ENCODE measurements at regions not wholly inside any gene's neighbourhood (a gene's known extent, or its start where the extent isn't known, plus 50 kb on each side); places are given as distances from the start of the nearest gene placed in this dataset.

- TF ChIP-seq CTCF (IDR thresholded peaks at IDR 0.05; ENCODE audit: low read depth, low read length, missing control alignments): no peak
- no peak for DNase-seq (ENCODE audit: low read depth)
- H3K4me3 ChIP-seq (ENCODE audit: low read depth, low read length): no peak overlapping the region
Observed at GRCh38 chr22:49590381-49590780, 237.3 kb downstream of the BRD1 start.

DNA sequence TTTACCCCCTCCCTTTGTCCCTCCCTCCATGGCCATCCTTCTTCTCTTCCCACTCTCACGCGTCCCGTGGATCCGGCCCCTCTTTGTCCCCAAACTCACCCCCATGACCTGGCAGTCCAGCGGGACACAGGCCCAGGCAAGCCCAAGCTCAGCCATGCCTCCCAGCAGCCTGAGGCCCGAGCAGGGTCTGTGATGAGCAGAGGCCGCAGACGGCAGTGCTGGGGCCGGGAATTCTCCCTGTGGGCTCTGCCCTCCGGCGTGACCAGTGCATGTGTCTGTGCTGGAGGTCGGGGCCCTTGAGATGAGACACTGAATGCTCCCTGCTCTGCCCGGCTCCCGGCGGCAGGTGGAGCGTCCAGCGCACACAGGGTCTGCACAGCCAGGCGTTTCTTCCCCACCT, 237.9 kb downstream of the BRD1 start:
- H3K4me3 ChIP-seq (ENCODE audit: low read depth, low read length): no peak overlapping the region
- TF ChIP-seq CTCF (IDR thresholded peaks at IDR 0.05; ENCODE audit: low read depth, low read length, missing control alignments): no peak
- DNase-seq (ENCODE audit: low read depth): no peak

GRCh38 chr22:49589301-49589700, 238.4 kb downstream of the BRD1 start:
- DNase-seq (ENCODE audit: low read depth): no peak
- no peak for TF ChIP-seq CTCF (IDR thresholded peaks at IDR 0.05; ENCODE audit: low read depth, low read length, missing control alignments)
- H3K4me3 ChIP-seq (ENCODE audit: low read depth, low read length): no peak overlapping the region

DNA sequence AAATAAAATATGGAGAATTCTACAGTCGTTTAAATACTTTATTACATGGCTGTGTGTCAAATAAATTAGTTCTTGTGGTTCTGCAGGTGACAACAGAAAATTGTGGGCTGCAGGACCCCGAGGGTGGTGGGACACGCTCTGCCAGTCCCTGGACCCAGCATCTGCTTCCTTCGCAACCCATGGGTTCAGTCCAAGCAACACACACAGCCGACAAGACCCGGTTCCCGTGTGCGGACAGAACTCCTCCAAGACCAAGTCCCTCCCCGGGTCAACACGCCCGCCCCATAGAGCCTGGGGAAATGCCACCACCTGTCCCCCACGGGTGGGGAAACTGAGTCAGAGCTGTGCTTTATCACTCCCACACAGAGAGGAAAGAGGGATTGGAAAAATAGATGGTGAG, 238.9 kb downstream of the BRD1 start:
- no peak for TF ChIP-seq CTCF (IDR thresholded peaks at IDR 0.05; ENCODE audit: low read depth, low read length, missing control alignments)
- no peak for DNase-seq (ENCODE audit: low read depth)
- H3K4me3 ChIP-seq (ENCODE audit: low read depth, low read length): no peak overlapping the region

DNA sequence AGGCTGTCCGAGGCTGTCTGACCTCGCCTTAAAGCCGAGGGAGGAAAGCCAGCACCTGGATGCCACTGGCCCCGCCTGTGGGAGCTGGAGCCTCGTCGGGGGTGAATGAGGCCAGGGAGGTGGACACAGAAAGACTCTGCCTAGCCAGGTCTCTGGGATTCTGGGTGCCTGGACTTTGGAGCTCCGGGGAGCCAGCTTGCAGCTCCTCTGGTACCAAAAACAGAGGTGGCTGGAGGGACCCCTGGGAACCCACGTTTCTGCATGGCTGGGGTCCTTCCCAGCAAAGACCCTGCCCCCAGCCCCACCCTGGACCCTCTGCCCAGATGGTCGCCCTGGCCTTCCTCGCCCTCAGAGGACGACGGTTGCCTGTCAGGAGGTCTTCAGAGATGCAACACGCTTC, 239.7 kb downstream of the BRD1 start:
- TF ChIP-seq CTCF (IDR thresholded peaks at IDR 0.05; ENCODE audit: low read depth, low read length, missing control alignments): no peak
- DNase-seq (ENCODE audit: low read depth): no peak
- no peak overlapping the region for H3K4me3 ChIP-seq (ENCODE audit: low read depth, low read length)

DNA sequence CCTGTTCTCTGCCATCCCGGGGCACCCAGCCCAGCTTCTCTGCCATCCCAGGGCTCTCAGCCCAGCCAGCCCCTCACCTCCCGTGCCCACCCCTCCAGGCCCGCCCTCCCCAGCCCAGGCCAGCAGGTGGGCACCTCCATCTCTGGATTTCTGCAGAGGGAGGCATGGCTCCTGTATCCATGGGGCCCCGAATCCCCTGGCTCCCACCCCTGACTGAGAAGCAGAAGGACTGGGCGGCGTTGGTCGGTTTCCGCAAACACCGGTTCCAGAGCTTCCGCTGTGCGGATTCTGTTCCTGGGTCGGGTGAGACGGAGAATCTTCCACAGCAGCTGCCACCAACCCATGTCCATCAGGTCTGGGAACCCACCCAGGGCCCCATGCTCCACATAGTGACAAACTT, 240.3 kb downstream of the BRD1 start:
- H3K4me3 ChIP-seq (ENCODE audit: low read depth, low read length): no peak overlapping the region
- DNase-seq (ENCODE audit: low read depth): no peak
- no peak for TF ChIP-seq CTCF (IDR thresholded peaks at IDR 0.05; ENCODE audit: low read depth, low read length, missing control alignments)

DNA sequence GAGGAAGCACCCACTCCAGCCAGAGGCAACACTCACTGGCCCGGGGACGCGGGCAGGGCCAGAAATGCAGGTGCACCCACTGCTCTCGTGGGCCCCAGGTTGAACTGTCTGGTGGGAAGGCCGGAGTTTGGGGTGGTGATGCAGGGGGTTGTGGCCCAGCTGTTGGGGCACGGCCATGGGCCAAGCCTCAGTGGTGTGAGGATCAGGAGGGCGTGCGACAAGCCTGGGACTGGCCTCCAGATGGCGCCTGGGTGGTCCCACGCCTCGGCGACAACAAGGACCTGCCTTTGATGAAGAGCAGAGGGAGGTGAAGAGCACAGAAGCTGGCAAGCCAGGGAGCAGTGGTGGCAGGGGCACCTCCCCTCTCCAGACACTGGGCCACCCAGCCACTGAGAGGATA, 240.8 kb downstream of the BRD1 start:
- DNase-seq (ENCODE audit: low read depth): no peak
- no peak for TF ChIP-seq CTCF (IDR thresholded peaks at IDR 0.05; ENCODE audit: low read depth, low read length, missing control alignments)
- no peak overlapping the region for H3K4me3 ChIP-seq (ENCODE audit: low read depth, low read length)
